HepG2 (cell line): ENCODE measurements at regions not wholly inside any gene's neighbourhood (a gene's known extent, or its start where the extent isn't known, plus 50 kb on each side); places are given as distances from the start of the nearest gene placed in this dataset.

Source experiments
- ATAC-seq: fragments of 200-7000 bp; cut with Tn5 transposase; 3 replicates; pipeline ENCODE4 v1.9.1; 2020; ENCODE audit warnings: mild to moderate bottlenecking, moderate library complexity
- BruUV-seq: library from RNA; stranded (reverse); fragments of 400-500 nt; replicated peaks from 2 replicates; lab custom pipeline; 2021; lab: Mats Ljungman, UMichigan
- CTCF ChIA-PET: fragments of 300-600 bp; formaldehyde crosslinking; extraction: SDS; loops from one replicate; lab custom pipeline; 2021; ENCODE audit warnings: low total read pairs, inconsistent platforms, low intra/inter-chr PET ratio; lab: Yijun Ruan, JAX
- POLR2A ChIA-PET: fragments of 350-600 bp; sonication (Branson Sonifier 250); formaldehyde crosslinking; loops from one replicate; lab custom pipeline; 2020; ENCODE audit warnings: antibody characterized with exemption, inconsistent platforms; lab: Yijun Ruan, JAX
- DNase-seq: peaks from one replicate; pipeline ENCODE4 v3.0.0-alpha.2; 2015; ENCODE audit warnings: low spot score
- FAIRE-seq: peaks from 3 replicates; lab custom pipeline; 2011; peaks lifted over from hg19 to GRCh38; lab: Jason Lieb, UNC
- H2AFZ ChIP-seq: one replicate; pipeline ENCODE4 v1.6.1; 2011; ENCODE audit warnings: low read length, inconsistent platforms
- H3K27ac ChIP-seq: fragments of 300-600 bp; 3 replicates; pipeline ENCODE4 v1.8.0; 2011; ENCODE audit warnings: mixed run types, mild to moderate bottlenecking, mixed read lengths, low read length, inconsistent platforms; ENCODE audit not compliant: insufficient read depth; ENCODE audit errors: extremely low read length
- H3K27me3 ChIP-seq, 2 experiments: fragments of 200-600 bp in 1 of 2; 2 replicates in 1 of 2; 3 replicates in 1 of 2; pipeline versions ENCODE4 v1.6.0 to v1.8.0; 2011; ENCODE audit warnings: low read length in 2 of 2, mild to moderate bottlenecking in 2 of 2, moderate library complexity in 2 of 2, inconsistent platforms in 1 of 2; ENCODE audit not compliant: insufficient read depth in 2 of 2, control insufficient read depth in 1 of 2
- H3K36me3 ChIP-seq, 2 experiments: fragments of 200-600 bp in 1 of 2; replicated peaks in 1 of 2; 2 replicates in 1 of 2; 3 replicates in 1 of 2; pipeline versions ENCODE4 v1.5.1 to v1.8.0; 2011; ENCODE audit warnings: low read length in 2 of 2, inconsistent platforms in 1 of 2; ENCODE audit not compliant: insufficient read depth in 2 of 2, control insufficient read depth in 1 of 2
- H3K4me1 ChIP-seq: 2 replicates; pipeline ENCODE4 v1.5.1; 2012; ENCODE audit warnings: low read length, inconsistent platforms; ENCODE audit not compliant: insufficient read depth
- H3K4me2 ChIP-seq: 2 replicates; pipeline ENCODE4 v1.6.0; 2011; ENCODE audit warnings: low read depth, low read length, inconsistent platforms
- H3K4me3 ChIP-seq, 3 experiments: fragments of 200-600 bp in 1 of 3; sonication (generic), shearing (Covaris generic) in 1 of 3; replicated peaks in 1 of 3; 2 replicates each; pipeline ENCODE4 v1.5.1; 2011 to 2016; ENCODE audit warnings: low read length in 3 of 3, inconsistent platforms in 2 of 3, low read depth in 2 of 3, mild to moderate bottlenecking in 2 of 3, control low read depth in 1 of 3, mixed read lengths in 1 of 3; ENCODE audit not compliant: insufficient read depth in 1 of 3
- H3K79me2 ChIP-seq: one replicate; pipeline ENCODE4 v1.6.1; 2011; ENCODE audit warnings: low read length, inconsistent platforms; ENCODE audit not compliant: insufficient read depth
- H3K9ac ChIP-seq: 2 replicates; pipeline ENCODE4 v1.6.0; 2011; ENCODE audit warnings: mild to moderate bottlenecking, low read depth, low read length, inconsistent platforms; ENCODE audit not compliant: insufficient read depth
- H3K9me3 ChIP-seq: 2 replicates; pipeline ENCODE4 v1.5.1; 2012; ENCODE audit warnings: mild to moderate bottlenecking, low read length
- H4K20me1 ChIP-seq: 2 replicates; pipeline ENCODE4 v1.6.0; 2011; ENCODE audit warnings: inconsistent platforms, mild to moderate bottlenecking, low read length, moderate library complexity; ENCODE audit not compliant: insufficient read depth
- CHD4 ChIP-seq: fragments of 200-600 bp; sonication (generic); IDR thresholded peaks from 2 replicates; pipeline ENCODE4 v1.7.0; 2017; ENCODE audit warnings: mild to moderate bottlenecking, low read length, borderline replicate concordance
- HNF4G ChIP-seq, 2 experiments: sonication (generic) in 1 of 2; formaldehyde crosslinking in 1 of 2; IDR thresholded peaks; 2 replicates each; pipeline versions ENCODE4 v1.4.0 to v1.6.1; 2011 to 2020; ENCODE audit warnings: borderline replicate concordance in 2 of 2, low read depth in 2 of 2, mild to moderate bottlenecking in 2 of 2, low read length in 1 of 2, missing genetic modification reagents in 1 of 2, moderate library complexity in 1 of 2
- ZNF33A ChIP-seq: sonication (generic); formaldehyde crosslinking; IDR thresholded peaks from 2 replicates; pipeline ENCODE4 v1.5.1; 2020; ENCODE audit warnings: missing genetic modification reagents, mild to moderate bottlenecking, moderate library complexity, borderline replicate concordance
- ZNF768 ChIP-seq: sonication (generic); formaldehyde crosslinking; IDR thresholded peaks from 2 replicates; pipeline ENCODE4 v1.4.0; 2020; ENCODE audit warnings: missing genetic modification reagents
- whole genome bisulfite sequencing: methylation state at CpG from one replicate; pipeline ENCODE4 v1.1.6; 2017; ENCODE audit warnings: low lambda C conversion rate; 5-methylcytosine and 5-hydroxymethylcytosine counted together
- in situ Hi-C: cut with HindIII; loops from 2 replicates; pipeline ENCODE4 v1.10.0; 2017; ENCODE audit warnings: low pct_unique_long_range_greater_than_20kb; ENCODE audit not compliant: extremely low pct_ligation_motif_present
- intact Hi-C: fragments of 100-400 bp; cut with micrococcal nuclease; formaldehyde crosslinking; loops from one replicate; pipeline ENCODE4 v1.10.0; 2022; ENCODE audit not compliant: unreplicated experiment
- TF ChIP-seq, protein P1 (sequence below): sonication (generic); formaldehyde crosslinking; IDR thresholded peaks from 2 replicates; pipeline ENCODE4 v1.4.0; 2020; ENCODE audit warnings: mild to moderate bottlenecking, missing genetic modification reagents, borderline replicate concordance
- TF ChIP-seq, protein P2 (sequence below): sonication (generic); formaldehyde crosslinking; IDR thresholded peaks from 2 replicates; pipeline ENCODE4; 2020; ENCODE audit warnings: missing genetic modification reagents, mild to moderate bottlenecking, borderline replicate concordance
- TF ChIP-seq, protein P3 (sequence below): sonication (generic); formaldehyde crosslinking; IDR thresholded peaks from 2 replicates; pipeline ENCODE4 v1.5.1; 2020; ENCODE audit warnings: missing genetic modification reagents, mild to moderate bottlenecking, borderline replicate concordance

DNA sequence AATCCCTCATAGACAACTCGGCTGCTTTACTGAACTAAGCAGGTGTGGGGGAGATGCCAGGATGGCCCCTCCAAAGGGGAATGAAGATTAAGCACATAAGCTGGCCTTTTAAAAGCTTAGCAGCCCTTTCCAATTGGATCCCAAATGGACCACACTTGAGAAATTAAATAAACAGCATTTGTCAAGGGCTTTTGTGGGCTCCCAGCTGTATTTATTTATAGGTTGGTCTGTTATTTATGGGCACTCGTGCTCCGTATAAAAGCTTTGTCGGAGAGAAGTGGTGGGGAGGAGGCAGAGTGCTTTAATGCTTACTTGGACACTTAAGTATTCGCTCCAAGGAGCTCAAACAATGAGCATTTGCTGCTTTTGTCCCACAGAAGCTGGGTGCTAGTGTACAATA is 580.2 kb downstream of the MED13L start:
- Histone ChIP-seq H3K4me3 (no peak overlapping the region), H3K9ac (no peak overlapping the region), H3K27ac (no peak overlapping the region), H4K20me1 (no peaks in the 10 kb centered on the region), H3K9me3 (no peaks in the 10 kb centered on the region), H3K27me3 (no peaks in the 10 kb centered on the region), H3K4me2 (no peak overlapping the region), H3K36me3 (no peaks in the 10 kb centered on the region), H2AFZ (no peak overlapping the region), H3K4me1 (0 out of 2 replicates have a peak, but pooled peaks cover 4% of the 10 kb centered on the region), H3K79me2 (no peaks in the 10 kb centered on the region)
- intact Hi-C loops: no loop called here
- 38% methylated on average over 5 of the region's 5 CpGs for WGBS
- ChIA-PET POLR2A (no interaction called here), CTCF (no interaction called here)
- FAIRE-seq: no peak
- no peak for DNase-seq
- no peak for ATAC-seq
- BruUV-seq: no TSS peak
- TF ChIP-seq HNF4G (IDR thresholded peaks at IDR 0.05; ENCODE audit: borderline replicate concordance, low read depth, low read length): no peak
- TF ChIP-seq HNF4G (CRISPR knock-in tag; IDR thresholded peaks at IDR 0.05; ENCODE audit: borderline replicate concordance, low read depth): no peak
- TF ChIP-seq, protein P1, sequence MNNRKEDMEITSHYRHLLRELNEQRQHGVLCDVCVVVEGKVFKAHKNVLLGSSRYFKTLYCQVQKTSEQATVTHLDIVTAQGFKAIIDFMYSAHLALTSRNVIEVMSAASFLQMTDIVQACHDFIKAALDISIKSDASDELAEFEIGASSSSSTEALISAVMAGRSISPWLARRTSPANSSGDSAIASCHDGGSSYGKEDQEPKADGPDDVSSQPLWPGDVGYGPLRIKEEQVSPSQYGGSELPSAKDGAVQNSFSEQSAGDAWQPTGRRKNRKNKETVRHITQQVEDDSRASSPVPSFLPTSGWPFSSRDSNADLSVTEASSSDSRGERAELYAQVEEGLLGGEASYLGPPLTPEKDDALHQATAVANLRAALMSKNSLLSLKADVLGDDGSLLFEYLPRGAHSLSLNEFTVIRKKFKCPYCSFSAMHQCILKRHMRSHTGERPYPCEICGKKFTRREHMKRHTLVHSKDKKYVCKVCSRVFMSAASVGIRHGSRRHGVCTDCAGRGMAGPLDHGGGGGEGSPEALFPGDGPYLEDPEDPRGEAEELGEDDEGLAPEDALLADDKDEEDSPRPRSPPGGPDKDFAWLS (CRISPR knock-in tag): no peak
- no peak for TF ChIP-seq ZNF768 (CRISPR knock-in tag)
- no peak for TF ChIP-seq CHD4
- TF ChIP-seq ZNF33A (CRISPR knock-in tag): no peak
- TF ChIP-seq, protein P2, sequence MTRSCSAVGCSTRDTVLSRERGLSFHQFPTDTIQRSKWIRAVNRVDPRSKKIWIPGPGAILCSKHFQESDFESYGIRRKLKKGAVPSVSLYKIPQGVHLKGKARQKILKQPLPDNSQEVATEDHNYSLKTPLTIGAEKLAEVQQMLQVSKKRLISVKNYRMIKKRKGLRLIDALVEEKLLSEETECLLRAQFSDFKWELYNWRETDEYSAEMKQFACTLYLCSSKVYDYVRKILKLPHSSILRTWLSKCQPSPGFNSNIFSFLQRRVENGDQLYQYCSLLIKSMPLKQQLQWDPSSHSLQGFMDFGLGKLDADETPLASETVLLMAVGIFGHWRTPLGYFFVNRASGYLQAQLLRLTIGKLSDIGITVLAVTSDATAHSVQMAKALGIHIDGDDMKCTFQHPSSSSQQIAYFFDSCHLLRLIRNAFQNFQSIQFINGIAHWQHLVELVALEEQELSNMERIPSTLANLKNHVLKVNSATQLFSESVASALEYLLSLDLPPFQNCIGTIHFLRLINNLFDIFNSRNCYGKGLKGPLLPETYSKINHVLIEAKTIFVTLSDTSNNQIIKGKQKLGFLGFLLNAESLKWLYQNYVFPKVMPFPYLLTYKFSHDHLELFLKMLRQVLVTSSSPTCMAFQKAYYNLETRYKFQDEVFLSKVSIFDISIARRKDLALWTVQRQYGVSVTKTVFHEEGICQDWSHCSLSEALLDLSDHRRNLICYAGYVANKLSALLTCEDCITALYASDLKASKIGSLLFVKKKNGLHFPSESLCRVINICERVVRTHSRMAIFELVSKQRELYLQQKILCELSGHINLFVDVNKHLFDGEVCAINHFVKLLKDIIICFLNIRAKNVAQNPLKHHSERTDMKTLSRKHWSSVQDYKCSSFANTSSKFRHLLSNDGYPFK (CRISPR knock-in tag): no peak
- TF ChIP-seq, protein P3, sequence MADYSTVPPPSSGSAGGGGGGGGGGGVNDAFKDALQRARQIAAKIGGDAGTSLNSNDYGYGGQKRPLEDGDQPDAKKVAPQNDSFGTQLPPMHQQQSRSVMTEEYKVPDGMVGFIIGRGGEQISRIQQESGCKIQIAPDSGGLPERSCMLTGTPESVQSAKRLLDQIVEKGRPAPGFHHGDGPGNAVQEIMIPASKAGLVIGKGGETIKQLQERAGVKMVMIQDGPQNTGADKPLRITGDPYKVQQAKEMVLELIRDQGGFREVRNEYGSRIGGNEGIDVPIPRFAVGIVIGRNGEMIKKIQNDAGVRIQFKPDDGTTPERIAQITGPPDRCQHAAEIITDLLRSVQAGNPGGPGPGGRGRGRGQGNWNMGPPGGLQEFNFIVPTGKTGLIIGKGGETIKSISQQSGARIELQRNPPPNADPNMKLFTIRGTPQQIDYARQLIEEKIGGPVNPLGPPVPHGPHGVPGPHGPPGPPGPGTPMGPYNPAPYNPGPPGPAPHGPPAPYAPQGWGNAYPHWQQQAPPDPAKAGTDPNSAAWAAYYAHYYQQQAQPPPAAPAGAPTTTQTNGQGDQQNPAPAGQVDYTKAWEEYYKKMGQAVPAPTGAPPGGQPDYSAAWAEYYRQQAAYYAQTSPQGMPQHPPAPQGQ (CRISPR knock-in tag): no peak
- in situ Hi-C loops: no loop called here
